H9 (cell line): ENCODE measurements at regions not wholly inside any gene's neighbourhood (a gene's known extent, or its start where the extent isn't known, plus 50 kb on each side); places are given as distances from the start of the nearest gene placed in this dataset.

ENCODE experiments used
- DNase-seq: peaks from one replicate; pipeline ENCODE4 v3.0.0-alpha.2; 2017
- H2AFZ ChIP-seq: one replicate; pipeline ENCODE4 v1.6.1; 2013; ENCODE audit warnings: mild to moderate bottlenecking, low read length, control low read depth, moderate library complexity
- H2AK5ac ChIP-seq: 2 replicates; pipeline ENCODE4 v1.6.1; 2013; ENCODE audit warnings: low read length, control low read depth, mixed read lengths; ENCODE audit not compliant: insufficient read length
- H2BK120ac ChIP-seq: one replicate; pipeline ENCODE4 v1.6.1; 2013; ENCODE audit warnings: low read depth, mild to moderate bottlenecking, low read length, control low read depth, inconsistent platforms; ENCODE audit not compliant: poor library complexity, severe bottlenecking
- H2BK12ac ChIP-seq: 2 replicates; pipeline ENCODE4 v1.6.1; 2013; ENCODE audit warnings: low read length, control low read depth, mixed read lengths, low read depth; ENCODE audit not compliant: insufficient read length
- H2BK15ac ChIP-seq: 2 replicates; pipeline ENCODE4 v1.6.1; 2013; ENCODE audit warnings: low read depth, low read length, control low read depth
- H2BK20ac ChIP-seq: one replicate; pipeline ENCODE4 v1.6.1; 2013; ENCODE audit warnings: low read depth, mild to moderate bottlenecking, low read length, control low read depth, inconsistent platforms; ENCODE audit not compliant: poor library complexity, severe bottlenecking
- H2BK5ac ChIP-seq: 2 replicates; pipeline ENCODE4 v1.6.1; 2013; ENCODE audit warnings: low read length, control low read depth, mixed read lengths; ENCODE audit not compliant: insufficient read length
- H3K14ac ChIP-seq: 2 replicates; pipeline ENCODE4 v1.6.1; 2013; ENCODE audit warnings: low read length, control low read depth; ENCODE audit not compliant: insufficient read depth
- H3K18ac ChIP-seq: 2 replicates; pipeline ENCODE4 v1.6.1; 2013; ENCODE audit warnings: low read depth, mild to moderate bottlenecking, mixed read lengths, low read length, control low read depth; ENCODE audit not compliant: insufficient read length
- H3K23ac ChIP-seq: 2 replicates; pipeline ENCODE4 v1.6.1; 2013; ENCODE audit warnings: low read length, control low read depth, mixed read lengths, low read depth; ENCODE audit not compliant: insufficient read length
- H3K23me2 ChIP-seq: 2 replicates; pipeline ENCODE4 v1.6.1; 2013; ENCODE audit warnings: low read depth, mild to moderate bottlenecking, mixed read lengths, low read length, control low read depth; ENCODE audit not compliant: insufficient read length, poor library complexity, severe bottlenecking
- H3K27ac ChIP-seq: 2 replicates; pipeline ENCODE4 v1.5.1; 2013; ENCODE audit warnings: low read length, control low read depth, mixed read lengths, low read depth; ENCODE audit not compliant: insufficient read length
- H3K27me3 ChIP-seq: 2 replicates; pipeline ENCODE4 v1.6.1; 2013; ENCODE audit warnings: low read length, control low read depth, inconsistent platforms; ENCODE audit not compliant: insufficient read depth
- H3K4ac ChIP-seq: 2 replicates; pipeline ENCODE4 v1.6.1; 2013; ENCODE audit warnings: low read depth, mild to moderate bottlenecking, control low read depth, inconsistent platforms, low read length, moderate library complexity
- H3K4me1 ChIP-seq: 2 replicates; pipeline ENCODE4 v1.6.1; 2013; ENCODE audit warnings: low read length, control low read depth, inconsistent platforms; ENCODE audit not compliant: insufficient read depth
- H3K4me2 ChIP-seq: 2 replicates; pipeline ENCODE4 v1.6.1; 2013; ENCODE audit warnings: low read length, control low read depth, mixed read lengths; ENCODE audit not compliant: insufficient read length, insufficient read depth
- H3K56ac ChIP-seq: 2 replicates; pipeline ENCODE4 v1.6.1; 2013; ENCODE audit warnings: low read depth, mild to moderate bottlenecking, mixed read lengths, low read length, control low read depth; ENCODE audit not compliant: insufficient read length
- H3K79me1 ChIP-seq: 2 replicates; pipeline ENCODE4 v1.6.1; 2013; ENCODE audit warnings: low read depth, mild to moderate bottlenecking, moderate library complexity, low read length, control low read depth, inconsistent platforms; ENCODE audit not compliant: insufficient read depth, poor library complexity, severe bottlenecking
- H3K79me2 ChIP-seq: 2 replicates; pipeline ENCODE4 v1.6.1; 2013; ENCODE audit warnings: low read length, control low read depth, inconsistent platforms; ENCODE audit not compliant: insufficient read depth
- H3K9ac ChIP-seq: 2 replicates; pipeline ENCODE4 v1.6.1; 2013; ENCODE audit warnings: low read length, control low read depth, mixed read lengths; ENCODE audit not compliant: insufficient read length; ENCODE audit errors: extremely low read depth
- H3K9me3 ChIP-seq: one replicate; pipeline ENCODE4 v1.6.1; 2013; ENCODE audit warnings: low read depth, low read length, inconsistent platforms; ENCODE audit not compliant: control insufficient read depth
- H3T11ph ChIP-seq: one replicate; pipeline ENCODE4 v1.6.1; 2013; ENCODE audit warnings: mild to moderate bottlenecking, low read length, control low read depth, inconsistent platforms
- H4K20me1 ChIP-seq: one replicate; pipeline ENCODE4 v1.6.1; 2013; ENCODE audit not compliant: control insufficient read depth, insufficient read length, insufficient read depth
- H4K5ac ChIP-seq: 2 replicates; pipeline ENCODE4 v1.6.1; 2013; ENCODE audit warnings: low read depth, mild to moderate bottlenecking, mixed read lengths, low read length, control low read depth; ENCODE audit not compliant: insufficient read length
- H4K8ac ChIP-seq: replicated peaks from 2 replicates; pipeline ENCODE4 v1.6.1; 2013; ENCODE audit warnings: low read length, control low read depth, mixed read lengths, low read depth; ENCODE audit not compliant: insufficient read length
- H4K91ac ChIP-seq: 2 replicates; pipeline ENCODE4 v1.6.1; 2013; ENCODE audit warnings: low read depth, mild to moderate bottlenecking, moderate library complexity, mixed read lengths, low read length, control low read depth; ENCODE audit not compliant: insufficient read length
- H3K27ac Mint-ChIP-seq, 3 experiments: 2 replicates in 2 of 3; 3 replicates in 1 of 3; pipeline ENCODE4 v1.8.0; 2020 to 2021; ENCODE audit warnings: mixed read lengths in 3 of 3, mild to moderate bottlenecking in 1 of 3, moderate library complexity in 1 of 3
- H3K27me3 Mint-ChIP-seq: 2 replicates; pipeline ENCODE4 v1.8.0; 2021; ENCODE audit warnings: low read depth, mild to moderate bottlenecking, moderate library complexity, mixed read lengths
- H3K36me3 Mint-ChIP-seq, 3 experiments: 2 replicates in 2 of 3; 3 replicates in 1 of 3; pipeline ENCODE4 v1.8.0; 2020 to 2021; ENCODE audit warnings: low read depth in 3 of 3, mixed read lengths in 3 of 3; ENCODE audit not compliant: insufficient read depth in 1 of 3
- H3K4me1 Mint-ChIP-seq, 2 experiments: 2 replicates each; pipeline ENCODE4 v1.8.0; 2020; ENCODE audit warnings: mixed read lengths in 2 of 2
- H3K4me3 Mint-ChIP-seq, 2 experiments: 2 replicates in 1 of 2; 3 replicates in 1 of 2; pipeline ENCODE4 v1.8.0; 2020 to 2021; ENCODE audit warnings: mild to moderate bottlenecking in 2 of 2, mixed read lengths in 2 of 2, moderate library complexity in 1 of 2
- H3K9me3 Mint-ChIP-seq, 2 experiments: 2 replicates in 1 of 2; 3 replicates in 1 of 2; pipeline ENCODE4 v1.8.0; 2020; ENCODE audit warnings: mild to moderate bottlenecking in 2 of 2, mixed read lengths in 2 of 2, moderate library complexity in 1 of 2
- WGBS: extraction: QIAGEN DNeasy Blood & Tissue Kit; methylation state at CpG from one replicate; pipeline ENCODE4 v1.1.7; 2013; ENCODE audit warnings: missing lambda C conversion rate, low lambda C conversion rate, mixed read lengths; ENCODE audit not compliant: insufficient read length; ENCODE audit errors: extremely low coverage; 5-methylcytosine and 5-hydroxymethylcytosine counted together
- TF ChIP-seq, protein P1 (sequence below): fragments of 200-600 bp; sonication (generic); conservative IDR thresholded peaks from 3 replicates; pipeline ENCODE4 v1.8.0; 2021; ENCODE audit warnings: antibody characterized with exemption, mild to moderate bottlenecking

DNA sequence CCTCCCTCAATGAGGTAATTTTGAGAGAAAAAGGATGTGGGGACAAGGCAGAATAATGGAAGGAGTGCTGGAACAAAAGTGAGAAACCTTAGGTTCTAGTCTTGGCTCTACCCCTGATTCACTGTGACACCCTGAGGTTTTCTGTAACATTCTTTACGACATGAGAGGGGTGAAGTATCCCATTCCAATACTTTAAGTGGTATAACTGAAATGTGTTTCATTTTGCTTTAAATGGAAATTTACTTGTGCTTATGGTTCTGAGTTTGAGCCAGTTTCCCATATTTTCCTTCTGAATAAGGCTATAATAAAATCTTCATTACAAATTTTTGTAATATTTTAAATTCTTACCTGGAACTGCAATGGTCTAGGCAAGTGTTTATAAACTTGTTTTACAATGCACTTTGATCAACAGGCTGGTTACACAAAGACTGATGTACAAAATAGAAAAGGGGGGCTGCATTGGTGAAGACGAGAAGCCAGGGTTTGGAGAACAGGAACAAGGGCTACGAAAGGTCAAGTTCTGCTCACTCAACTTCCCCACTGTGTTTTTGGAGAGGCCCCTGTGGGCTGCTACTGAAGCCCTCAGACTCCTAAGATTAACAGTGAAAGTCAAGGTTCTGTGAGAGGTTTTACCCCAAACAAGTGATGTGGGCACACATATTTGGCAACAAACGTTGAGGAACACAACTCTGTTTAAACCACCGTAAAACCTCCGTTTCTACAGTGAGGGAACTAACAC, 171.9 kb upstream of the ELL2 start:
- Histone ChIP-seq H4K8ac (no peak overlapping the region), H3K14ac (no peak overlapping the region), H2BK20ac (no peak overlapping the region), H2BK15ac (no peak overlapping the region), H2BK5ac (no peak overlapping the region), H4K91ac (no peak overlapping the region), H2BK12ac (no peak overlapping the region), H4K20me1 (no peaks in the 10 kb centered on the region), H3K4me1 (no peaks in the 10 kb centered on the region), H3K18ac (no peak overlapping the region), H3K4ac (no peak overlapping the region), H2BK120ac (no peak overlapping the region), H3K27me3 (no peaks in the 10 kb centered on the region), H3K23me2 (no peaks in the 10 kb centered on the region), H2AFZ (no peak overlapping the region), H3K9me3 (no peaks in the 10 kb centered on the region), H3K27ac (no peak overlapping the region), H3K23ac (no peak overlapping the region), H3K9ac (no peak overlapping the region), H2AK5ac (no peak overlapping the region), H3K79me2 (no peaks in the 10 kb centered on the region), H4K5ac (no peak overlapping the region), H3K56ac (no peak overlapping the region), H3K79me1 (no peaks in the 10 kb centered on the region), H3K4me2 (no peak overlapping the region), H3T11ph (no peak overlapping the region)
- no peaks in the 10 kb centered on the region for H3K9me3 Mint-ChIP-seq
- no peaks in the 10 kb centered on the region for H3K36me3 Mint-ChIP-seq
- H3K27ac Mint-ChIP-seq, result no peak overlapping the region; a peak in 1 of 7 replicates
- TF ChIP-seq, protein P1, sequence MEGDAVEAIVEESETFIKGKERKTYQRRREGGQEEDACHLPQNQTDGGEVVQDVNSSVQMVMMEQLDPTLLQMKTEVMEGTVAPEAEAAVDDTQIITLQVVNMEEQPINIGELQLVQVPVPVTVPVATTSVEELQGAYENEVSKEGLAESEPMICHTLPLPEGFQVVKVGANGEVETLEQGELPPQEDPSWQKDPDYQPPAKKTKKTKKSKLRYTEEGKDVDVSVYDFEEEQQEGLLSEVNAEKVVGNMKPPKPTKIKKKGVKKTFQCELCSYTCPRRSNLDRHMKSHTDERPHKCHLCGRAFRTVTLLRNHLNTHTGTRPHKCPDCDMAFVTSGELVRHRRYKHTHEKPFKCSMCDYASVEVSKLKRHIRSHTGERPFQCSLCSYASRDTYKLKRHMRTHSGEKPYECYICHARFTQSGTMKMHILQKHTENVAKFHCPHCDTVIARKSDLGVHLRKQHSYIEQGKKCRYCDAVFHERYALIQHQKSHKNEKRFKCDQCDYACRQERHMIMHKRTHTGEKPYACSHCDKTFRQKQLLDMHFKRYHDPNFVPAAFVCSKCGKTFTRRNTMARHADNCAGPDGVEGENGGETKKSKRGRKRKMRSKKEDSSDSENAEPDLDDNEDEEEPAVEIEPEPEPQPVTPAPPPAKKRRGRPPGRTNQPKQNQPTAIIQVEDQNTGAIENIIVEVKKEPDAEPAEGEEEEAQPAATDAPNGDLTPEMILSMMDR, result no peak
- no peak overlapping the region for H3K4me3 Mint-ChIP-seq
- WGBS, result no CpG with 5 or more reads among the region's 6 CpGs
- H3K27me3 Mint-ChIP-seq, result no peaks in the 10 kb centered on the region
- H3K4me1 Mint-ChIP-seq, result peaks cover 0 to 5% of the 10 kb centered on the region in 2 experiments; a peak in 1 of 4 replicates
- no peak for DNase-seq
